ENCODE measurements at regions not wholly inside any gene's neighbourhood (a gene's known extent, or its start where the extent isn't known, plus 50 kb on each side); places are given as distances from the start of the nearest gene placed in this dataset.
"Not testable (repeated sequence)": the region's sequence is repeated elsewhere in the genome, so short reads cannot be mapped to it uniquely, and the experiment has no call there.

- DNase-seq (ENCODE audit: low spot score): no peak
- intact Hi-C loops (cut with DNase I): no loop called here
Observed at GRCh38 chr1:194028002-194028401, 841.6 kb upstream of the B3GALT2 start.

GRCh38 chr1:194026422-194026821 lies 840.0 kb upstream of the B3GALT2 start:
- intact Hi-C loops (cut with DNase I): no loop called here
- DNase-seq (ENCODE audit: low spot score): no peak

- intact Hi-C loops (cut with DNase I): no loop called here
- no peak for DNase-seq (ENCODE audit: low spot score)
Observed at GRCh38 chr1:194024659-194025058, 838.2 kb upstream of the B3GALT2 start.

- intact Hi-C loops (cut with DNase I): no loop called here
- DNase-seq (ENCODE audit: low spot score): no peak
Observed at GRCh38 chr1:194014014-194014413, 827.6 kb upstream of the B3GALT2 start.

- intact Hi-C loops (cut with DNase I): no loop called here
Observed at GRCh38 chr1:194013561-194013960, 827.1 kb upstream of the B3GALT2 start.

GRCh38 chr1:194004146-194004545 lies 817.7 kb upstream of the B3GALT2 start:
- DNase-seq (ENCODE audit: low spot score): no peak
- intact Hi-C loops (cut with DNase I): no loop called here

More at GRCh38 chr1:194013561-194013960, 827.1 kb upstream of the B3GALT2 start:
- no peak for DNase-seq (ENCODE audit: low spot score)

- DNase-seq (ENCODE audit: low spot score); intact Hi-C loops (cut with DNase I): not testable (repeated sequence)
Observed at GRCh38 chr1:194001726-194002350, 815.4 kb upstream of the B3GALT2 start.

- intact Hi-C loops (cut with DNase I): no loop called here
- DNase-seq (ENCODE audit: low spot score): no peak
Observed at GRCh38 chr1:193988885-193989284, 802.5 kb upstream of the B3GALT2 start.

GRCh38 chr1:193979219-193979618 lies 792.8 kb upstream of the B3GALT2 start:
- intact Hi-C loops (cut with DNase I): no loop called here
- no peak for DNase-seq (ENCODE audit: low spot score)

GRCh38 chr1:193974286-193974798 lies 787.9 kb upstream of the B3GALT2 start:
- intact Hi-C loops (cut with DNase I): loop anchor here (5.0 kb wide), 1 partner anchor 83 kb away; no protein-coding TSS in a partner anchor
- no peak for DNase-seq (ENCODE audit: low spot score)

GRCh38 chr1:193973428-193973827 lies 787.0 kb upstream of the B3GALT2 start:
- intact Hi-C loops (cut with DNase I): loop anchor here (5.0 kb wide), 1 partner anchor 84 kb away; no protein-coding TSS in a partner anchor
- DNase-seq (ENCODE audit: low spot score): no peak

GRCh38 chr1:193971595-193971994 lies 785.2 kb upstream of the B3GALT2 start:
- intact Hi-C loops (cut with DNase I): loop anchor here (5.0 kb wide), 1 partner anchor 86 kb away; no protein-coding TSS in a partner anchor
- no peak for DNase-seq (ENCODE audit: low spot score)

- no peak for DNase-seq (ENCODE audit: low spot score)
- intact Hi-C loops (cut with DNase I): no loop called here
Observed at GRCh38 chr1:193960499-193960898, 774.1 kb upstream of the B3GALT2 start.

- no peak for DNase-seq (ENCODE audit: low spot score)
- intact Hi-C loops (cut with DNase I): no loop called here
Observed at GRCh38 chr1:193960040-193960439, 773.6 kb upstream of the B3GALT2 start.

- DNase-seq (ENCODE audit: low spot score): no peak
- intact Hi-C loops (cut with DNase I): loop anchor here (10.0 kb wide), 1 partner anchor 773 kb away; the partner anchor contains the start of gene B3GALT2
Observed at GRCh38 chr1:193957556-193958095, 771.2 kb upstream of the B3GALT2 start.

GRCh38 chr1:193952778-193953374 lies 766.5 kb upstream of the B3GALT2 start:
- intact Hi-C loops (cut with DNase I): loop anchor here (10.0 kb wide), 1 partner anchor 768 kb away; the partner anchor contains the start of gene B3GALT2
- no peak for DNase-seq (ENCODE audit: low spot score)

GRCh38 chr1:193951984-193952383 lies 765.6 kb upstream of the B3GALT2 start:
- intact Hi-C loops (cut with DNase I): loop anchor here (10.0 kb wide), 1 partner anchor 767 kb away; the partner anchor contains the start of gene B3GALT2
- no peak for DNase-seq (ENCODE audit: low spot score)

GRCh38 chr1:193944454-193944853 lies 758.0 kb upstream of the B3GALT2 start:
- intact Hi-C loops (cut with DNase I): no loop called here
- DNase-seq (ENCODE audit: low spot score): no peak

- no peak for DNase-seq (ENCODE audit: low spot score)
- intact Hi-C loops (cut with DNase I): no loop called here
Observed at GRCh38 chr1:193940176-193940575, 753.8 kb upstream of the B3GALT2 start.

- DNase-seq (ENCODE audit: low spot score): no peak
- intact Hi-C loops (cut with DNase I): no loop called here
Observed at GRCh38 chr1:193939585-193939984, 753.2 kb upstream of the B3GALT2 start.

- intact Hi-C loops (cut with DNase I): no loop called here
- DNase-seq (ENCODE audit: low spot score): no peak
Observed at GRCh38 chr1:193937308-193937707, 750.9 kb upstream of the B3GALT2 start.
